Ascending aorta (tissue), 2 donors: ENCODE measurements at regions not wholly inside any gene's neighbourhood (a gene's known extent, or its start where the extent isn't known, plus 50 kb on each side); places are given as distances from the start of the nearest gene placed in this dataset.
"Not testable (repeated sequence)": the region's sequence is repeated elsewhere in the genome, so short reads cannot be mapped to it uniquely, and the experiment has no call there.

Source experiments
- DNase-seq, 2 donors: peaks; one replicate each; pipeline ENCODE4 v3.0.0-alpha.2; 2019; ENCODE audit warnings: low spot score in 2 of 2
- H3K27ac ChIP-seq, 2 donors: fragments of 200-600 bp; sonication (generic); one replicate each; pipeline ENCODE4 v1.5.1; 2016 to 2017; ENCODE audit warnings: mild to moderate bottlenecking in 1 of 2
- H3K27me3 ChIP-seq: fragments of 200-600 bp; sonication (generic); one replicate; pipeline ENCODE4 v1.5.1; 2017
- H3K36me3 ChIP-seq, 2 donors: fragments of 200-600 bp; sonication (generic); one replicate each; pipeline ENCODE4 v1.5.1; 2016
- H3K4me1 ChIP-seq, 2 donors: fragments of 200-600 bp; sonication (generic); one replicate each; pipeline ENCODE4 v1.5.1; 2016 to 2017; ENCODE audit warnings: mild to moderate bottlenecking in 1 of 2
- H3K4me3 ChIP-seq, 2 donors: fragments of 200-600 bp; sonication (generic); one replicate each; pipeline ENCODE4 v1.5.1; 2016 to 2017; ENCODE audit warnings: mild to moderate bottlenecking in 1 of 2
- H3K9me3 ChIP-seq, 2 donors: fragments of 200-600 bp; sonication (generic); one replicate each; pipeline ENCODE4 v1.5.1; 2016
- CTCF ChIP-seq, 3 experiments: fragments of 200-600 bp in 2 of 3; fragments of 450-650 bp in 1 of 3; sonication (generic) in 2 of 3; IDR thresholded peaks; one replicate each; pipeline ENCODE4 v1.5.1; 2016 to 2019; ENCODE audit warnings: antibody characterized with exemption in 3 of 3, mild to moderate bottlenecking in 1 of 3, moderate library complexity in 1 of 3
- intact Hi-C: fragments of 100-400 bp; cut with DNase I; formaldehyde crosslinking; loops from one replicate; pipeline ENCODE4 v1.15.1; 2023

- Histone ChIP-seq H3K27ac (no peak overlapping the region), H3K9me3 (no peaks in the 10 kb centered on the region), H3K36me3 (no peaks in the 10 kb centered on the region), H3K27me3 (no peaks in the 10 kb centered on the region), H3K4me3 (no peak overlapping the region), H3K4me1 (no peaks in the 10 kb centered on the region)
- no peak for TF ChIP-seq CTCF (IDR thresholded peaks at IDR 0.05)
- no peak for DNase-seq
- intact Hi-C loops: no loop called here
These were observed 107.3 kb upstream of the RAI2 start for GRCh38 chrX:17968367-17968766.

- TF ChIP-seq CTCF (IDR thresholded peaks at IDR 0.05): no peak
- Histone ChIP-seq H3K9me3 (no peaks in the 10 kb centered on the region), H3K36me3 (no peaks in the 10 kb centered on the region), H3K27me3 (no peaks in the 10 kb centered on the region), H3K4me1 (no peaks in the 10 kb centered on the region), H3K27ac (no peak overlapping the region), H3K4me3 (no peak overlapping the region)
- DNase-seq: no peak
- intact Hi-C loops: no loop called here
These were observed 106.8 kb upstream of the RAI2 start for GRCh38 chrX:17967888-17968287.

- Histone ChIP-seq H3K36me3 (no peaks in the 10 kb centered on the region), H3K9me3 (no peaks in the 10 kb centered on the region), H3K27ac (no peak overlapping the region), H3K4me3 (no peak overlapping the region), H3K27me3 (no peaks in the 10 kb centered on the region), H3K4me1 (no peaks in the 10 kb centered on the region)
- no peak for TF ChIP-seq CTCF (IDR thresholded peaks at IDR 0.05)
- DNase-seq: no peak
- intact Hi-C loops: no loop called here
These were observed 103.8 kb upstream of the RAI2 start for GRCh38 chrX:17964871-17965270.

- Histone ChIP-seq H3K27me3 (no peaks in the 10 kb centered on the region), H3K36me3 (no peaks in the 10 kb centered on the region), H3K27ac (no peak overlapping the region), H3K4me1 (no peaks in the 10 kb centered on the region), H3K9me3 (no peaks in the 10 kb centered on the region), H3K4me3 (no peak overlapping the region)
- DNase-seq: no peak
- intact Hi-C loops: no loop called here
- no peak for TF ChIP-seq CTCF (IDR thresholded peaks at IDR 0.05)
These were observed 99.8 kb upstream of the RAI2 start for GRCh38 chrX:17960891-17961290.

- intact Hi-C loops: no loop called here
- Histone ChIP-seq H3K36me3 (no peaks in the 10 kb centered on the region), H3K9me3 (no peaks in the 10 kb centered on the region), H3K4me3 (no peak overlapping the region), H3K27me3 (no peaks in the 10 kb centered on the region), H3K27ac (no peak overlapping the region), H3K4me1 (no peaks in the 10 kb centered on the region)
- no peak for DNase-seq
- peak in 2 of 3 experiments; percentile 19 to 34 for TF ChIP-seq CTCF (IDR thresholded peaks at IDR 0.05)
These were observed 83.9 kb upstream of the RAI2 start for GRCh38 chrX:17944833-17945497.

GRCh38 chrX:17941171-17941570 is 80.1 kb upstream of the RAI2 start:
- H3K36me3 ChIP-seq, H3K27ac ChIP-seq, H3K4me3 ChIP-seq, H3K27me3 ChIP-seq, H3K4me1 ChIP-seq, intact Hi-C loops, DNase-seq, H3K9me3 ChIP-seq: not testable (repeated sequence)
